GM21526 (cell line): ENCODE measurements at regions not wholly inside any gene's neighbourhood (a gene's known extent, or its start where the extent isn't known, plus 50 kb on each side); places are given as distances from the start of the nearest gene placed in this dataset.
"Not testable (repeated sequence)": the region's sequence is repeated elsewhere in the genome, so short reads cannot be mapped to it uniquely, and the experiment has no call there.

ENCODE experiments used
- ATAC-seq: cut with Tn5 transposase; IDR thresholded peaks from one replicate; pipeline ENCODE4 v1.9.1; 2021; ENCODE audit warnings: moderate library complexity; ENCODE audit not compliant: unreplicated experiment, low FRiP score

GRCh38 chr11:122405547-122406341 is 249.8 kb upstream of the UBASH3B start:
- no peak for ATAC-seq

- no peak for ATAC-seq
Measured at GRCh38 chr11:122404571-122404970, 251.0 kb upstream of the UBASH3B start.

- not testable (repeated sequence) for ATAC-seq
Measured at GRCh38 chr11:122401581-122401980, 253.9 kb upstream of the UBASH3B start.

GRCh38 chr11:122399375-122399774 is 256.1 kb upstream of the UBASH3B start:
- no peak for ATAC-seq

GRCh38 chr11:122398851-122399250 is 256.7 kb upstream of the UBASH3B start:
- no peak for ATAC-seq

GRCh38 chr11:122398167-122398566 is 257.4 kb upstream of the UBASH3B start:
- no peak for ATAC-seq

- no peak for ATAC-seq
Measured at GRCh38 chr11:122395282-122395681, 260.2 kb upstream of the UBASH3B start.

GRCh38 chr11:122394313-122394712 is 261.2 kb upstream of the UBASH3B start:
- no peak for ATAC-seq

GRCh38 chr11:122393209-122393860 is 262.2 kb upstream of the UBASH3B start:
- ATAC-seq, result no peak

- no peak for ATAC-seq
Measured at GRCh38 chr11:122392508-122392907, 263.0 kb upstream of the UBASH3B start.

GRCh38 chr11:122391049-122391448 is 264.5 kb upstream of the UBASH3B start:
- no peak for ATAC-seq

- ATAC-seq, result no peak
Measured at GRCh38 chr11:122383186-122383585, 267.2 kb upstream of the BLID start.

GRCh38 chr11:122375687-122376399 is 259.8 kb upstream of the BLID start:
- ATAC-seq, result no peak

- no peak for ATAC-seq
Measured at GRCh38 chr11:122368796-122369195, 252.8 kb upstream of the BLID start.

GRCh38 chr11:122367809-122368231 is 251.8 kb upstream of the BLID start:
- ATAC-seq, result no peak

- ATAC-seq, result no peak
Measured at GRCh38 chr11:122365610-122366360, 249.8 kb upstream of the BLID start.

- no peak for ATAC-seq
Measured at GRCh38 chr11:122363296-122363695, 247.3 kb upstream of the BLID start.

GRCh38 chr11:122362381-122362780 is 246.4 kb upstream of the BLID start:
- no peak for ATAC-seq

- no peak for ATAC-seq
Measured at GRCh38 chr11:122360875-122361274, 244.9 kb upstream of the BLID start.

- ATAC-seq, result no peak
Measured at GRCh38 chr11:122359081-122359571, 243.1 kb upstream of the BLID start.
